GM12878 (cell line): ENCODE measurements at regions not wholly inside any gene's neighbourhood (a gene's known extent, or its start where the extent isn't known, plus 50 kb on each side); places are given as distances from the start of the nearest gene placed in this dataset.

Source experiments
- ATAC-seq: fragments of 200-7000 bp; cut with Tn5 transposase; 3 replicates; pipeline ENCODE4 v1.9.1; 2020; ENCODE audit warnings: mild to moderate bottlenecking, moderate library complexity
- BruUV-seq: library from RNA; stranded (reverse); fragments of 400-500 nt; replicated peaks from 2 replicates; lab custom pipeline; 2021; lab: Mats Ljungman, UMichigan
- CTCF ChIA-PET: fragments of 300-600 bp; sonication (Branson Sonifier 250); formaldehyde crosslinking; extraction: SDS; loops from one replicate; lab custom pipeline; 2021; ENCODE audit warnings: inconsistent platforms; lab: Yijun Ruan, JAX
- POLR2A ChIA-PET: fragments of 350-600 bp; formaldehyde crosslinking; extraction: SDS; loops from one replicate; lab custom pipeline; 2021; ENCODE audit warnings: inconsistent platforms; lab: Charles Lee
- RAD21 ChIA-PET: fragments of 300-600 bp; sonication (Branson Sonifier 250); formaldehyde crosslinking; loops from one replicate; lab custom pipeline; 2023; ENCODE audit warnings: antibody characterized with exemption; ENCODE audit not compliant: unreplicated experiment; lab: Charles Lee
- SMC1A ChIA-PET: fragments of 300-600 bp; sonication (Branson Sonifier 250); formaldehyde crosslinking; loops from one replicate; lab custom pipeline; 2023; ENCODE audit not compliant: unreplicated experiment, uncharacterized antibody; lab: Charles Lee
- DNase-seq: peaks from one replicate; pipeline ENCODE4 v3.0.0-alpha.2; 2011; ENCODE audit warnings: low read depth, low spot score
- FAIRE-seq: peaks from 3 replicates; lab custom pipeline; 2011; peaks lifted over from hg19 to GRCh38; lab: Jason Lieb, UNC
- H2AFZ ChIP-seq: 2 replicates; pipeline ENCODE4 v1.6.0; 2011; ENCODE audit warnings: low read depth, low read length, control low read depth; ENCODE audit not compliant: control insufficient read depth
- H3K27ac ChIP-seq: 2 replicates; pipeline ENCODE4 v1.5.1; 2011; ENCODE audit warnings: control low read depth; ENCODE audit not compliant: control insufficient read depth, insufficient read depth
- H3K27me3 ChIP-seq, 2 experiments: replicated peaks in 1 of 2; 2 replicates each; pipeline versions ENCODE4 v1.6.0 to v1.6.1; 2011; ENCODE audit warnings: low read length in 1 of 2; ENCODE audit not compliant: control insufficient read depth in 2 of 2, insufficient read depth in 2 of 2
- H3K36me3 ChIP-seq, 2 experiments: 2 replicates each; pipeline ENCODE4 v1.5.1; 2011; ENCODE audit warnings: low read length in 1 of 2; ENCODE audit not compliant: control insufficient read depth in 2 of 2, insufficient read depth in 2 of 2
- H3K4me1 ChIP-seq: 2 replicates; pipeline ENCODE4 v1.6.1; 2011; ENCODE audit warnings: mild to moderate bottlenecking, low read length, moderate library complexity, mixed read lengths; ENCODE audit not compliant: control insufficient read depth, insufficient read depth
- H3K4me2 ChIP-seq: 2 replicates; pipeline ENCODE4 v1.6.0; 2011; ENCODE audit warnings: control low read depth; ENCODE audit not compliant: control insufficient read depth, insufficient read depth
- H3K4me3 ChIP-seq: fragments of 200-600 bp; sonication (generic); 2 replicates; pipeline ENCODE4 v1.5.1; 2016
- H3K79me2 ChIP-seq: 2 replicates; pipeline ENCODE4 v1.6.0; 2011; ENCODE audit warnings: low read length; ENCODE audit not compliant: control insufficient read depth, insufficient read depth
- H3K9ac ChIP-seq: 2 replicates; pipeline ENCODE4 v1.8.0; 2011; ENCODE audit warnings: low read length, control low read depth, mixed read lengths; ENCODE audit not compliant: control insufficient read depth, insufficient read depth
- H3K9me3 ChIP-seq: replicated peaks from 3 replicates; pipeline ENCODE4 v1.5.1; 2011; ENCODE audit warnings: mild to moderate bottlenecking, low read length; ENCODE audit not compliant: control insufficient read depth, insufficient read depth
- H4K20me1 ChIP-seq: 2 replicates; pipeline ENCODE4 v1.6.0; 2011; ENCODE audit not compliant: control insufficient read depth, insufficient read depth
- JUND ChIP-seq: IDR thresholded peaks from 2 replicates; pipeline ENCODE4 v1.6.1; 2012; ENCODE audit warnings: low read depth, mild to moderate bottlenecking, low read length, improper control_type of control experiment, moderate library complexity
- RB1 ChIP-seq: fragments of 450-650 bp; formaldehyde crosslinking; IDR thresholded peaks from 2 replicates; pipeline ENCODE4 v1.6.1; 2017; ENCODE audit warnings: mild to moderate bottlenecking, borderline replicate concordance
- ZNF217 ChIP-seq: fragments of 450-650 bp; IDR thresholded peaks from 2 replicates; pipeline ENCODE4 v1.6.1; 2017; ENCODE audit warnings: antibody characterized with exemption, mild to moderate bottlenecking
- ZNF274 ChIP-seq: IDR thresholded peaks from one replicate; pipeline ENCODE4 v1.8.0; 2011; ENCODE audit not compliant: insufficient read length, insufficient read depth
- WGBS: methylation state at CpG from one replicate; pipeline ENCODE4 v1.1.6; 2016; ENCODE audit warnings: low lambda C conversion rate; ENCODE audit not compliant: insufficient replicate concordance, insufficient coverage; ENCODE audit errors: missing lambda C conversion rate; 5-methylcytosine and 5-hydroxymethylcytosine counted together
- in situ Hi-C: fragments of 300-500 bp; cut with MboI; formaldehyde crosslinking; loops from 9 replicates; pipeline ENCODE4 v1.14.3; 2018; ENCODE audit warnings: mixed read lengths
- intact Hi-C: fragments of 100-400 bp; cut with micrococcal nuclease; formaldehyde crosslinking; loops from one replicate; pipeline ENCODE4 v1.14.2; 2022; ENCODE audit not compliant: unreplicated experiment
- TF ChIP-seq, protein P1 (sequence below): fragments of 450-650 bp; IDR thresholded peaks from 2 replicates; pipeline ENCODE4 v1.6.1; 2016; ENCODE audit warnings: mild to moderate bottlenecking
- TF ChIP-seq, protein P2 (sequence below): fragments of 450-650 bp; IDR thresholded peaks from 2 replicates; pipeline ENCODE4 v1.6.1; 2018; ENCODE audit warnings: borderline replicate concordance, mild to moderate bottlenecking; ENCODE audit not compliant: partially characterized antibody
- TF ChIP-seq, protein P3 (sequence below): fragments of 450-650 bp; formaldehyde crosslinking; IDR thresholded peaks from 2 replicates; pipeline ENCODE4 v1.4.0; 2020; ENCODE audit warnings: mild to moderate bottlenecking, moderate library complexity
- TF ChIP-seq, protein P4 (sequence below): IDR thresholded peaks from 2 replicates; pipeline ENCODE4 v1.6.1; 2011; ENCODE audit warnings: borderline replicate concordance, low read depth, mild to moderate bottlenecking, moderate library complexity, mixed read lengths, low read length; ENCODE audit not compliant: insufficient read depth; ENCODE audit errors: extremely low read length
- TF ChIP-seq, protein P5 (sequence below): IDR thresholded peaks from 2 replicates; pipeline ENCODE4 v1.6.1; 2012; ENCODE audit warnings: mild to moderate bottlenecking, low read depth, low read length

DNA sequence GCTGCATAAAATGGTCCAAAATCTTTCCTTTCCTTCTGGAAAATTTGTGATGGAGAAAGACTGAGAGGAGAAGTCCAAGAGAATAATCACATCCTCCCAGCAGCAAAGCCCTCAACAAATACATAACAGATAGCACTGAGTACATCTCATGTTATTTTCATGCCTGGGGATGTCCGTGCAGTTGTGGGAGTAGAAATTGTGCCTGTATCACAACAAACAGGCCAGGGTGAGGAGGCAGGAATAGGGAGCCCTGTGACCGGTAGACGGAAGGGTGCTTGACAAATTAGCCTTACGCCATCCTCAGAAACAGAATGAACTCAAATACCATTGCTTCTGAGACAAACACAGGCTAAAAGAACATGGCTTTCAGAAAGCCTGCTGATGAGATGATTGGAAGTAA is 333.2 kb upstream of the UMPS start:
- H3K36me3 ChIP-seq: no peaks in the 10 kb centered on the region
- WGBS: 39% methylated on average over 4 of the region's 4 CpGs
- no peak overlapping the region for H2AFZ ChIP-seq
- no peak overlapping the region for H3K4me2 ChIP-seq
- H3K79me2 ChIP-seq: no peaks in the 10 kb centered on the region
- ChIA-PET RAD21 (no interaction called here), SMC1A (no interaction called here), CTCF (no interaction called here), POLR2A (no interaction called here)
- H3K9me3 ChIP-seq: no peaks in the 10 kb centered on the region
- in situ Hi-C loops: no loop called here
- BruUV-seq: no TSS peak
- H3K27ac ChIP-seq: no peak overlapping the region
- TF ChIP-seq, protein P1, sequence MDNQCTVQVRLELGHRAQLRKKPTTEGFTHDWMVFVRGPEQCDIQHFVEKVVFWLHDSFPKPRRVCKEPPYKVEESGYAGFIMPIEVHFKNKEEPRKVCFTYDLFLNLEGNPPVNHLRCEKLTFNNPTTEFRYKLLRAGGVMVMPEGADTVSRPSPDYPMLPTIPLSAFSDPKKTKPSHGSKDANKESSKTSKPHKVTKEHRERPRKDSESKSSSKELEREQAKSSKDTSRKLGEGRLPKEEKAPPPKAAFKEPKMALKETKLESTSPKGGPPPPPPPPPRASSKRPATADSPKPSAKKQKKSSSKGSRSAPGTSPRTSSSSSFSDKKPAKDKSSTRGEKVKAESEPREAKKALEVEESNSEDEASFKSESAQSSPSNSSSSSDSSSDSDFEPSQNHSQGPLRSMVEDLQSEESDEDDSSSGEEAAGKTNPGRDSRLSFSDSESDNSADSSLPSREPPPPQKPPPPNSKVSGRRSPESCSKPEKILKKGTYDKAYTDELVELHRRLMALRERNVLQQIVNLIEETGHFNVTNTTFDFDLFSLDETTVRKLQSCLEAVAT: no peak
- TF ChIP-seq, protein P2, sequence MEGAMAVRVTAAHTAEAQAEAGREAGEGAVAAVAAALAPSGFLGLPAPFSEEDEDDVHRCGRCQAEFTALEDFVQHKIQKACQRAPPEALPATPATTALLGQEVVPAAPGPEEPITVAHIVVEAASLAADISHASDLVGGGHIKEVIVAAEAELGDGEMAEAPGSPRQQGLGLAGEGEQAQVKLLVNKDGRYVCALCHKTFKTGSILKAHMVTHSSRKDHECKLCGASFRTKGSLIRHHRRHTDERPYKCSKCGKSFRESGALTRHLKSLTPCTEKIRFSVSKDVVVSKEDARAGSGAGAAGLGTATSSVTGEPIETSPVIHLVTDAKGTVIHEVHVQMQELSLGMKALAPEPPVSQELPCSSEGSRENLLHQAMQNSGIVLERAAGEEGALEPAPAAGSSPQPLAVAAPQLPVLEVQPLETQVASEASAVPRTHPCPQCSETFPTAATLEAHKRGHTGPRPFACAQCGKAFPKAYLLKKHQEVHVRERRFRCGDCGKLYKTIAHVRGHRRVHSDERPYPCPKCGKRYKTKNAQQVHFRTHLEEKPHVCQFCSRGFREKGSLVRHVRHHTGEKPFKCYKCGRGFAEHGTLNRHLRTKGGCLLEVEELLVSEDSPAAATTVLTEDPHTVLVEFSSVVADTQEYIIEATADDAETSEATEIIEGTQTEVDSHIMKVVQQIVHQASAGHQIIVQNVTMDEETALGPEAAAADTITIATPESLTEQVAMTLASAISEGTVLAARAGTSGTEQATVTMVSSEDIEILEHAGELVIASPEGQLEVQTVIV: no peak
- TF ChIP-seq, protein P3, sequence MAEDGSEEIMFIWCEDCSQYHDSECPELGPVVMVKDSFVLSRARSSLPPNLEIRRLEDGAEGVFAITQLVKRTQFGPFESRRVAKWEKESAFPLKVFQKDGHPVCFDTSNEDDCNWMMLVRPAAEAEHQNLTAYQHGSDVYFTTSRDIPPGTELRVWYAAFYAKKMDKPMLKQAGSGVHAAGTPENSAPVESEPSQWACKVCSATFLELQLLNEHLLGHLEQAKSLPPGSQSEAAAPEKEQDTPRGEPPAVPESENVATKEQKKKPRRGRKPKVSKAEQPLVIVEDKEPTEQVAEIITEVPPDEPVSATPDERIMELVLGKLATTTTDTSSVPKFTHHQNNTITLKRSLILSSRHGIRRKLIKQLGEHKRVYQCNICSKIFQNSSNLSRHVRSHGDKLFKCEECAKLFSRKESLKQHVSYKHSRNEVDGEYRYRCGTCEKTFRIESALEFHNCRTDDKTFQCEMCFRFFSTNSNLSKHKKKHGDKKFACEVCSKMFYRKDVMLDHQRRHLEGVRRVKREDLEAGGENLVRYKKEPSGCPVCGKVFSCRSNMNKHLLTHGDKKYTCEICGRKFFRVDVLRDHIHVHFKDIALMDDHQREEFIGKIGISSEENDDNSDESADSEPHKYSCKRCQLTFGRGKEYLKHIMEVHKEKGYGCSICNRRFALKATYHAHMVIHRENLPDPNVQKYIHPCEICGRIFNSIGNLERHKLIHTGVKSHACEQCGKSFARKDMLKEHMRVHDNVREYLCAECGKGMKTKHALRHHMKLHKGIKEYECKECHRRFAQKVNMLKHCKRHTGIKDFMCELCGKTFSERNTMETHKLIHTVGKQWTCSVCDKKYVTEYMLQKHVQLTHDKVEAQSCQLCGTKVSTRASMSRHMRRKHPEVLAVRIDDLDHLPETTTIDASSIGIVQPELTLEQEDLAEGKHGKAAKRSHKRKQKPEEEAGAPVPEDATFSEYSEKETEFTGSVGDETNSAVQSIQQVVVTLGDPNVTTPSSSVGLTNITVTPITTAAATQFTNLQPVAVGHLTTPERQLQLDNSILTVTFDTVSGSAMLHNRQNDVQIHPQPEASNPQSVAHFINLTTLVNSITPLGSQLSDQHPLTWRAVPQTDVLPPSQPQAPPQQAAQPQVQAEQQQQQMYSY (CRISPR knock-in tag): no peak
- TF ChIP-seq, protein P4, sequence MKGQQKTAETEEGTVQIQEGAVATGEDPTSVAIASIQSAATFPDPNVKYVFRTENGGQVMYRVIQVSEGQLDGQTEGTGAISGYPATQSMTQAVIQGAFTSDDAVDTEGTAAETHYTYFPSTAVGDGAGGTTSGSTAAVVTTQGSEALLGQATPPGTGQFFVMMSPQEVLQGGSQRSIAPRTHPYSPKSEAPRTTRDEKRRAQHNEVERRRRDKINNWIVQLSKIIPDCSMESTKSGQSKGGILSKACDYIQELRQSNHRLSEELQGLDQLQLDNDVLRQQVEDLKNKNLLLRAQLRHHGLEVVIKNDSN: no peak
- no peak for TF ChIP-seq JUND
- TF ChIP-seq, protein P5, sequence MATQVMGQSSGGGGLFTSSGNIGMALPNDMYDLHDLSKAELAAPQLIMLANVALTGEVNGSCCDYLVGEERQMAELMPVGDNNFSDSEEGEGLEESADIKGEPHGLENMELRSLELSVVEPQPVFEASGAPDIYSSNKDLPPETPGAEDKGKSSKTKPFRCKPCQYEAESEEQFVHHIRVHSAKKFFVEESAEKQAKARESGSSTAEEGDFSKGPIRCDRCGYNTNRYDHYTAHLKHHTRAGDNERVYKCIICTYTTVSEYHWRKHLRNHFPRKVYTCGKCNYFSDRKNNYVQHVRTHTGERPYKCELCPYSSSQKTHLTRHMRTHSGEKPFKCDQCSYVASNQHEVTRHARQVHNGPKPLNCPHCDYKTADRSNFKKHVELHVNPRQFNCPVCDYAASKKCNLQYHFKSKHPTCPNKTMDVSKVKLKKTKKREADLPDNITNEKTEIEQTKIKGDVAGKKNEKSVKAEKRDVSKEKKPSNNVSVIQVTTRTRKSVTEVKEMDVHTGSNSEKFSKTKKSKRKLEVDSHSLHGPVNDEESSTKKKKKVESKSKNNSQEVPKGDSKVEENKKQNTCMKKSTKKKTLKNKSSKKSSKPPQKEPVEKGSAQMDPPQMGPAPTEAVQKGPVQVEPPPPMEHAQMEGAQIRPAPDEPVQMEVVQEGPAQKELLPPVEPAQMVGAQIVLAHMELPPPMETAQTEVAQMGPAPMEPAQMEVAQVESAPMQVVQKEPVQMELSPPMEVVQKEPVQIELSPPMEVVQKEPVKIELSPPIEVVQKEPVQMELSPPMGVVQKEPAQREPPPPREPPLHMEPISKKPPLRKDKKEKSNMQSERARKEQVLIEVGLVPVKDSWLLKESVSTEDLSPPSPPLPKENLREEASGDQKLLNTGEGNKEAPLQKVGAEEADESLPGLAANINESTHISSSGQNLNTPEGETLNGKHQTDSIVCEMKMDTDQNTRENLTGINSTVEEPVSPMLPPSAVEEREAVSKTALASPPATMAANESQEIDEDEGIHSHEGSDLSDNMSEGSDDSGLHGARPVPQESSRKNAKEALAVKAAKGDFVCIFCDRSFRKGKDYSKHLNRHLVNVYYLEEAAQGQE: no peak
- no peak for TF ChIP-seq ZNF217
- TF ChIP-seq ZNF274: no peak
- no peak for TF ChIP-seq RB1
- no peak for FAIRE-seq
- H3K9ac ChIP-seq: no peak overlapping the region
- H3K4me3 ChIP-seq: no peak overlapping the region
- H3K4me1 ChIP-seq: no peaks in the 10 kb centered on the region
- no peak for DNase-seq
- H4K20me1 ChIP-seq: no peaks in the 10 kb centered on the region
- no peaks in the 10 kb centered on the region; a peak in 2 of 4 replicates for H3K27me3 ChIP-seq
- intact Hi-C loops: no loop called here
- ATAC-seq: no peak
